GM12878 (cell line): ENCODE measurements at regions not wholly inside any gene's neighbourhood (a gene's known extent, or its start where the extent isn't known, plus 50 kb on each side); places are given as distances from the start of the nearest gene placed in this dataset.
"Not testable (repeated sequence)": the region's sequence is repeated elsewhere in the genome, so short reads cannot be mapped to it uniquely, and the experiment has no call there.

ENCODE experiments used
- ATAC-seq: fragments of 200-7000 bp; cut with Tn5 transposase; 3 replicates; pipeline ENCODE4 v1.9.1; 2020; ENCODE audit warnings: mild to moderate bottlenecking, moderate library complexity
- BruUV-seq: library from RNA; stranded (reverse); fragments of 400-500 nt; replicated peaks from 2 replicates; lab custom pipeline; 2021; lab: Mats Ljungman, UMichigan
- CTCF ChIA-PET: fragments of 300-600 bp; sonication (Branson Sonifier 250); formaldehyde crosslinking; extraction: SDS; loops from one replicate; lab custom pipeline; 2021; ENCODE audit warnings: inconsistent platforms; lab: Yijun Ruan, JAX
- POLR2A ChIA-PET: fragments of 350-600 bp; formaldehyde crosslinking; extraction: SDS; loops from one replicate; lab custom pipeline; 2021; ENCODE audit warnings: inconsistent platforms; lab: Charles Lee
- RAD21 ChIA-PET: fragments of 300-600 bp; sonication (Branson Sonifier 250); formaldehyde crosslinking; loops from one replicate; lab custom pipeline; 2023; ENCODE audit warnings: antibody characterized with exemption; ENCODE audit not compliant: unreplicated experiment; lab: Charles Lee
- SMC1A ChIA-PET: fragments of 300-600 bp; sonication (Branson Sonifier 250); formaldehyde crosslinking; loops from one replicate; lab custom pipeline; 2023; ENCODE audit not compliant: unreplicated experiment, uncharacterized antibody; lab: Charles Lee
- DNase-seq: peaks from one replicate; pipeline ENCODE4 v3.0.0-alpha.2; 2011; ENCODE audit warnings: low read depth, low spot score
- FAIRE-seq: peaks from 3 replicates; lab custom pipeline; 2011; peaks lifted over from hg19 to GRCh38; lab: Jason Lieb, UNC
- H2AFZ ChIP-seq: 2 replicates; pipeline ENCODE4 v1.6.0; 2011; ENCODE audit warnings: low read depth, low read length, control low read depth; ENCODE audit not compliant: control insufficient read depth
- H3K27ac ChIP-seq: 2 replicates; pipeline ENCODE4 v1.5.1; 2011; ENCODE audit warnings: control low read depth; ENCODE audit not compliant: control insufficient read depth, insufficient read depth
- H3K27me3 ChIP-seq, 2 experiments: replicated peaks in 1 of 2; 2 replicates each; pipeline versions ENCODE4 v1.6.0 to v1.6.1; 2011; ENCODE audit warnings: low read length in 1 of 2; ENCODE audit not compliant: control insufficient read depth in 2 of 2, insufficient read depth in 2 of 2
- H3K36me3 ChIP-seq, 2 experiments: 2 replicates each; pipeline ENCODE4 v1.5.1; 2011; ENCODE audit warnings: low read length in 1 of 2; ENCODE audit not compliant: control insufficient read depth in 2 of 2, insufficient read depth in 2 of 2
- H3K4me1 ChIP-seq: 2 replicates; pipeline ENCODE4 v1.6.1; 2011; ENCODE audit warnings: mild to moderate bottlenecking, low read length, moderate library complexity, mixed read lengths; ENCODE audit not compliant: control insufficient read depth, insufficient read depth
- H3K4me2 ChIP-seq: 2 replicates; pipeline ENCODE4 v1.6.0; 2011; ENCODE audit warnings: control low read depth; ENCODE audit not compliant: control insufficient read depth, insufficient read depth
- H3K4me3 ChIP-seq: fragments of 200-600 bp; sonication (generic); 2 replicates; pipeline ENCODE4 v1.5.1; 2016
- H3K79me2 ChIP-seq: 2 replicates; pipeline ENCODE4 v1.6.0; 2011; ENCODE audit warnings: low read length; ENCODE audit not compliant: control insufficient read depth, insufficient read depth
- H3K9ac ChIP-seq: 2 replicates; pipeline ENCODE4 v1.8.0; 2011; ENCODE audit warnings: low read length, control low read depth, mixed read lengths; ENCODE audit not compliant: control insufficient read depth, insufficient read depth
- H3K9me3 ChIP-seq: replicated peaks from 3 replicates; pipeline ENCODE4 v1.5.1; 2011; ENCODE audit warnings: mild to moderate bottlenecking, low read length; ENCODE audit not compliant: control insufficient read depth, insufficient read depth
- H4K20me1 ChIP-seq: 2 replicates; pipeline ENCODE4 v1.6.0; 2011; ENCODE audit not compliant: control insufficient read depth, insufficient read depth
- ATF2 ChIP-seq: IDR thresholded peaks from 2 replicates; pipeline ENCODE4 v1.6.1; 2012; ENCODE audit warnings: low read length, inconsistent platforms
- CUX1 ChIP-seq: IDR thresholded peaks from 2 replicates; pipeline ENCODE4 v1.6.1; 2012; ENCODE audit warnings: improper control_type of control experiment, low read depth, low read length; ENCODE audit not compliant: insufficient replicate concordance
- HDGF ChIP-seq: fragments of 450-650 bp; IDR thresholded peaks from 2 replicates; pipeline ENCODE4 v1.6.1; 2016; ENCODE audit warnings: antibody characterized with exemption
- WGBS: methylation state at CpG from one replicate; pipeline ENCODE4 v1.1.6; 2016; ENCODE audit warnings: low lambda C conversion rate; ENCODE audit not compliant: insufficient replicate concordance, insufficient coverage; ENCODE audit errors: missing lambda C conversion rate; 5-methylcytosine and 5-hydroxymethylcytosine counted together
- in situ Hi-C: fragments of 300-500 bp; cut with MboI; formaldehyde crosslinking; loops from 9 replicates; pipeline ENCODE4 v1.14.3; 2018; ENCODE audit warnings: mixed read lengths
- intact Hi-C: fragments of 100-400 bp; cut with micrococcal nuclease; formaldehyde crosslinking; loops from one replicate; pipeline ENCODE4 v1.14.2; 2022; ENCODE audit not compliant: unreplicated experiment

GRCh38 chr6:8623441-8623840, 188.1 kb upstream of the SLC35B3 start (continued):
- no peak for TF ChIP-seq CUX1
- no peak for TF ChIP-seq HDGF

- intact Hi-C loops (no loop called here), in situ Hi-C loops (no loop called here)
- DNase-seq: no peak
- Histone ChIP-seq H2AFZ (no peak overlapping the region), H3K79me2 (no peaks in the 10 kb centered on the region), H3K36me3 (no peaks in the 10 kb centered on the region), H3K27me3 (no peaks in the 10 kb centered on the region), H3K4me3 (no peak overlapping the region), H3K4me1 (no peaks in the 10 kb centered on the region), H3K27ac (no peak overlapping the region), H3K9ac (no peak overlapping the region), H3K9me3 (no peaks in the 10 kb centered on the region), H3K4me2 (no peak overlapping the region), H4K20me1 (no peaks in the 10 kb centered on the region)
- no peak for TF ChIP-seq ATF2
- BruUV-seq: no TSS peak
- FAIRE-seq: no peak
- ATAC-seq: 0 out of 3 replicates have a peak, but pooled peaks have one; percentile 31
- ChIA-PET POLR2A (no interaction called here), RAD21 (interaction anchor here (0.9 kb wide), 1 partner anchor 64 kb away, joined by 3 read pairs; no protein-coding TSS in a partner anchor), SMC1A (no interaction called here), CTCF (interaction anchor here (1.0 kb wide), 1 partner anchor 11 kb away, joined by 3 read pairs; no protein-coding TSS in a partner anchor)
- WGBS: 17% methylated on average over 8 of the region's 8 CpGs
Observed at GRCh38 chr6:8619853-8620252, 184.5 kb upstream of the SLC35B3 start.

GRCh38 chr6:8619408-8619807, 184.1 kb upstream of the SLC35B3 start:
- not testable (repeated sequence) for H3K4me2 ChIP-seq

More at GRCh38 chr6:8619408-8619807, 184.1 kb upstream of the SLC35B3 start:
- CTCF ChIA-PET, H3K9ac ChIP-seq, BruUV-seq, SMC1A ChIA-PET, FAIRE-seq, H4K20me1 ChIP-seq, H3K27ac ChIP-seq, H3K4me3 ChIP-seq, H3K79me2 ChIP-seq, H3K9me3 ChIP-seq, in situ Hi-C loops, POLR2A ChIA-PET, intact Hi-C loops, H3K36me3 ChIP-seq, DNase-seq, H3K4me1 ChIP-seq, H2AFZ ChIP-seq, H3K27me3 ChIP-seq, ATAC-seq: not testable (repeated sequence)
- 28% methylated on average over 5 of the region's 5 CpGs for WGBS
- RAD21 ChIA-PET: interaction anchor here (0.9 kb wide), 1 partner anchor 64 kb away, joined by 3 read pairs; no protein-coding TSS in a partner anchor
